Activated CD4-positive, alpha-beta memory T cell treated with anti-CD3 and anti-CD28 coated beads for 36 hours (primary cell): ENCODE measurements at regions not wholly inside any gene's neighbourhood (a gene's known extent, or its start where the extent isn't known, plus 50 kb on each side); places are given as distances from the start of the nearest gene placed in this dataset.
"Not testable (repeated sequence)": the region's sequence is repeated elsewhere in the genome, so short reads cannot be mapped to it uniquely, and the experiment has no call there.

Experiments
- CTCF ChIA-PET: fragments of 350-600 bp; sonication (Branson Sonifier 250); formaldehyde crosslinking; loops from one replicate; lab custom pipeline; 2021; ENCODE audit warnings: antibody characterized with exemption, inconsistent platforms; lab: Charles Lee
- POLR2A ChIA-PET: fragments of 350-600 bp; sonication (Branson Sonifier 250); formaldehyde crosslinking; loops from one replicate; lab custom pipeline; 2021; ENCODE audit warnings: antibody characterized with exemption; lab: Charles Lee
- DNase-seq: peaks from one replicate; pipeline ENCODE4 v3.0.0-alpha.2; 2020
- H3K27ac Mint-ChIP-seq: one replicate; pipeline ENCODE4 v1.8.0; 2021; ENCODE audit warnings: mixed read lengths
- H3K27me3 Mint-ChIP-seq: one replicate; pipeline ENCODE4 v1.8.0; 2021; ENCODE audit warnings: mixed read lengths
- H3K36me3 Mint-ChIP-seq: one replicate; pipeline ENCODE4 v1.8.0; 2021; ENCODE audit warnings: mixed read lengths
- H3K4me1 Mint-ChIP-seq: one replicate; pipeline ENCODE4 v1.8.0; 2021; ENCODE audit warnings: low read depth, mixed read lengths
- H3K4me3 Mint-ChIP-seq: one replicate; pipeline ENCODE4 v1.8.0; 2021; ENCODE audit warnings: mild to moderate bottlenecking, mixed read lengths
- H3K9me3 Mint-ChIP-seq: one replicate; pipeline ENCODE4 v1.8.0; 2021; ENCODE audit warnings: mixed read lengths
- intact Hi-C: fragments of 100-400 bp; cut with micrococcal nuclease; formaldehyde crosslinking; loops from one replicate; pipeline ENCODE4 v1.15.1; 2023

DNA sequence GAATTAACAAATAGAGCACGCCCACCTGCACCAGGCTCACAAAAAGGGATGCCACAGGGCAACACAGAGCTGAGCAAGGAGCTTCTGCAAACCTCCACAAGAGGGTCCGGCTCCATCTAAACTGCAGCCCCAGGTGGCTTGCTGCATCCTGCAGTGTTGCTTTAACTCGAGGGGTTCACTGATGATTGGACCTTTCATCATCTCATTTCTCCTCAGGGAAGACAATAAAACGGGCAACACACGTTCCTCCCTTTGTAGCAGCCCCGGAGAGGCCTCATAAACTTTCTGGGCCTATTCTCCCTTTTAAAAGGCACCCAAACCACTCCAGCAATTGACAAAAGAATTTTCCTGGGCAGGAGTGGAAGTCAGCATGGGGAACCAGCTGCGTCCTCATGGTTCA is 161.5 kb upstream of the CDH4 start:
- DNase-seq, result no peak
- H3K4me1 Mint-ChIP-seq, result no peaks in the 10 kb centered on the region

DNA sequence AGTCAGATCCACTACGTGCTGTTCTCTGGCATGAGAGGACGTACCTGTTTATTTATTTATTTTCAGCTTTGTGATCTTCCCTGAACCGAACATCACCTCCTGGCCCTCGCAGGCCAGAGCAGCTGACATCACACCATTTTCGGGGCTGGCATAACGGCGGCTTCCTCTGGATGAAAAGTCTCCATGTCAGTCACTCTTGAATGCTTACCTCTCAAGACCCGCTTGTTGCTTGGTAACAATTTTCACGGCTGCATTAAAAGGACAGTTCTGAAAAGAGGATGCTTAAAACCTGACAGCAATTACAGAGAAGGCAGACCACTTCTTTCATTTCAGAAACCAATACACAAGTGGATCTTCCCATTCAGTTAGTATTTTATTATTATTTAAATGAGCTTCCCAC is 159.8 kb upstream of the CDH4 start:
- POLR2A ChIA-PET, result no interaction called here
- no peaks in the 10 kb centered on the region for H3K4me1 Mint-ChIP-seq
- no peak for DNase-seq
- intact Hi-C loops, result no loop called here
- peaks cover 2% of the 10 kb centered on the region for H3K27me3 Mint-ChIP-seq
- no peaks in the 10 kb centered on the region for H3K36me3 Mint-ChIP-seq
- CTCF ChIA-PET, result no interaction called here
- peaks cover 29% of the 10 kb centered on the region for H3K9me3 Mint-ChIP-seq
- H3K27ac Mint-ChIP-seq, result no peak overlapping the region
- H3K4me3 Mint-ChIP-seq, result no peak overlapping the region

More for the DNA sequence above, 161.5 kb upstream of the CDH4 start:
- no peak overlapping the region for H3K4me3 Mint-ChIP-seq
- no peaks in the 10 kb centered on the region for H3K36me3 Mint-ChIP-seq
- intact Hi-C loops, result no loop called here
- POLR2A ChIA-PET, result no interaction called here
- CTCF ChIA-PET, result no interaction called here
- peaks cover 20% of the 10 kb centered on the region for H3K9me3 Mint-ChIP-seq
- peaks cover 2% of the 10 kb centered on the region for H3K27me3 Mint-ChIP-seq
- H3K27ac Mint-ChIP-seq, result no peak overlapping the region

DNA sequence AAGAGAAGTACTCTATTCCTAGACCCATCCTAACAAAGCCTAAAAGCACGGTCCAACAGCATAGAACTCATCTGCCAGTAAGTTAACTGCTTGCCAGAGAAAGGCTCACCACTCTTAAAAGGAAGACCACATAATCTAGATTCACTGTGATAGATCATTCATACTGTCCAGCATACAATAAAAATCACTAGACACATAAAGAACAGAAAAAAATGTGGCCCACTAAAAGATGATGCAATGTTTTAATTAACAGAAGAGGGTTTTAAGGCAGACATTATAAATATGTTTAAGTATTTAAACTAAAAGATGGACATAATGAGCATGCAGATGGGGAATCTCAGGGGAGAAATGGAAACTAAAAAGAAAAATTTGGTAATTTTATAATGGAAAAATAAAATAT is 157.5 kb upstream of the CDH4 start:
- no peak for DNase-seq
- CTCF ChIA-PET, result no interaction called here
- Mint-ChIP-seq H3K4me3 (no peak overlapping the region), H3K9me3 (peaks cover 29% of the 10 kb centered on the region), H3K4me1 (no peaks in the 10 kb centered on the region), H3K36me3 (no peaks in the 10 kb centered on the region), H3K27ac (no peak overlapping the region), H3K27me3 (no peaks in the 10 kb centered on the region)
- intact Hi-C loops, result no loop called here
- POLR2A ChIA-PET, result no interaction called here

DNA sequence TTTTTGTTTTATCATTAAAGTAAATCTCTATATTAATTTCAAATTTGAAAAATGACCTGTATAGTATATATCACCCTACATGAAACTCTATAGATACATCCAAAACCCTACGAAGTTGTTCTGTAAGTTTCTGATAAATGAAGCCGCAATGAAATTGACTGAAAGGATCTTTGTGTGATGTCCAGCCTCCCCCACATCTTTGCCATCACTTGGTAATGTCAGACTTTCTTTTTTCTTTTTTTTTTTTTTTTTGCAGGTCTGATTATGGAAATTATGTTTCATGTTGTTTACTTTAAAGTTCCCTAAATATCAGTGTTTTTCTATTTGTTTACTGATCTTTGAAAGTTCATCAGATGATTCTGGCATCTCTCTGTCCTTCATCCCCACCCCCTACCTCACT is 155.6 kb upstream of the CDH4 start:
- no peak overlapping the region for H3K27ac Mint-ChIP-seq
- H3K27me3 Mint-ChIP-seq, result no peaks in the 10 kb centered on the region
- ChIA-PET CTCF (no interaction called here), POLR2A (no interaction called here)
- no peak for DNase-seq
- H3K4me1 Mint-ChIP-seq, result no peaks in the 10 kb centered on the region
- intact Hi-C loops, result no loop called here
- no peak overlapping the region for H3K4me3 Mint-ChIP-seq
- peaks cover 29% of the 10 kb centered on the region for H3K9me3 Mint-ChIP-seq
- no peaks in the 10 kb centered on the region for H3K36me3 Mint-ChIP-seq

DNA sequence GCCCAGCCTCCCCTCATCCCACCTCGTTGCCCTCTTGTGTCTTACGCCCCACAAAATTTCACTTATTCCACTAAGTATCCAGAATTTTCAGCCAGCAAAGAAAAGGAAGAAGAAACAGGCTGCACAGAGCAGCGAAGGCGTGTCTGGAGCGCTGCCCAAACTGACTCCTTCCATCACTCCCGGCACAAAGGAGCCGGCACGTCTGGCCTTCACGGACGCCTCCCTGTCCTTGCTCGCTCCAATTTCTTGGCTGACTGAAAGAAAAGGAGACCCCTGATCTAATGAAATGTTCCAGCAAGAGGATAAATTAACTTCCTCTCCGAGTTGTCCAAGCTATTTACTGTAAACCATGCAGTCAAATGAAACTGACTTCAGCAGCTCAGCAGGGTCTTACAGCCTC is 152.3 kb upstream of the CDH4 start:
- POLR2A ChIA-PET, result no interaction called here
- Mint-ChIP-seq H3K36me3 (no peaks in the 10 kb centered on the region), H3K4me3 (no peak overlapping the region), H3K9me3 (peaks cover 17% of the 10 kb centered on the region), H3K4me1 (no peaks in the 10 kb centered on the region), H3K27me3 (no peaks in the 10 kb centered on the region), H3K27ac (no peak overlapping the region)
- no peak for DNase-seq
- CTCF ChIA-PET, result no interaction called here
- intact Hi-C loops, result no loop called here

DNA sequence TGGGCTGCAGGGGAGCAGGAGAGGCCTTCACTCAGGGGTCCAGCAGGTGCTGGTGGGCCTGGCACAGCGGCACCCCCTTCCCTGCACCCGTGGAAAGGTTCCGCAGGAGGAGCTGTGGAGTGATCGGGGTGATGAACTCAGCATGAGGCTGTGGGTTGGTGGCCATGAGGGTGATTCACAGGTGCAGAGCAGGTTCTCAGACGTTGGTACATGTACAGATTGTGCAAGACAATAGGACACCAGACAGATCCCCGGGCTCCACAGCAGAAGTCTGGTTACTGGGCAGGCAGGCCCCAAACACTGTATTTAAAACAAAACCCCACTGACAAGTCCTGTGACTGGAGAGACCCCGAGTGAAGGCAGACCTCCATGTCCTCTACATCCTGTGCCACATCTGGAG is 151.6 kb upstream of the CDH4 start:
- Mint-ChIP-seq H3K4me3 (no peak overlapping the region), H3K9me3 (peaks cover 12% of the 10 kb centered on the region), H3K4me1 (no peaks in the 10 kb centered on the region), H3K27me3 (no peaks in the 10 kb centered on the region), H3K36me3 (no peaks in the 10 kb centered on the region), H3K27ac (no peak overlapping the region)
- CTCF ChIA-PET, result no interaction called here
- POLR2A ChIA-PET, result no interaction called here
- intact Hi-C loops, result no loop called here
- DNase-seq, result no peak

DNA sequence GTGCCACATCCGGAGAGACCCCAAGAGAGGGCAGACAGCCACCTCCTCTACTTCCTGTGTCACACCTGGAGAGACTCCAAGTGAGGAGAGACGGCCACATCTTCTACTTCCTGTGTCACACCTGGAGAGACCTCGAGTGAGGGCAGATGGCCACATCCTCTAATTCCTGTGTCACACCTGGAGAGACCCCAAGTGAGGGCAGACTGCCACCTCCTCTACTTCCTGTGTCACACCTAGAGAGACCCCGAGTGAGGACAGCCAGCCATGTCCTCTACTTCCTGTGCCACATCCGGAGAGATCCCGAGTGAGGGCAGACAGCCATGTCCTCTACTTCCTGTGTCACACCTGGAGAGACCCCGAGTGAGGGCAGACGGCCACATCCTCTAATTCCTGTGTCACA is 150.7 kb upstream of the CDH4 start:
- DNase-seq, H3K36me3 Mint-ChIP-seq, POLR2A ChIA-PET, CTCF ChIA-PET, H3K4me3 Mint-ChIP-seq, H3K27ac Mint-ChIP-seq, intact Hi-C loops, H3K27me3 Mint-ChIP-seq, H3K4me1 Mint-ChIP-seq, H3K9me3 Mint-ChIP-seq: not testable (repeated sequence)

DNA sequence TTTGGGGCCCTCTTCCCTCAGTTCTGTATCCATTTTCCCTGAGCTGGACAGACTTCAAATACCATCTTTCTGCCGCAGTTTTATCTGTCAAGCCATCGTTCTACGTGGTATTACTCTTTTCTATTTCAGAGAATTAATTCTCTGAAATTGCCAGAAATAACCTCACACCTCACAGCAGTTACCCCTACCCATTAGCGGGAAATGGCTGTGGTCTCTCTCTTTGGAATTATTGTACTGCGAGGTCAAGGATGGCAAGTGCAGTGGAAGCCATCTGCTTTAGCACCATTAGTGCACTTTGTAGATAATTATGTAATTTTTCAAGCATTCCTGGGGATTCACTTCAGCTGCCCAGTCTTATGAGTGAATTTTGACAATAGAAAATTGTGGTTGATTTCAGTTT is 147.8 kb upstream of the CDH4 start:
- ChIA-PET CTCF (no interaction called here), POLR2A (no interaction called here)
- Mint-ChIP-seq H3K9me3 (no peaks in the 10 kb centered on the region), H3K4me3 (no peak overlapping the region), H3K4me1 (no peaks in the 10 kb centered on the region), H3K36me3 (no peaks in the 10 kb centered on the region), H3K27ac (no peak overlapping the region), H3K27me3 (no peaks in the 10 kb centered on the region)
- intact Hi-C loops, result no loop called here
- no peak for DNase-seq

DNA sequence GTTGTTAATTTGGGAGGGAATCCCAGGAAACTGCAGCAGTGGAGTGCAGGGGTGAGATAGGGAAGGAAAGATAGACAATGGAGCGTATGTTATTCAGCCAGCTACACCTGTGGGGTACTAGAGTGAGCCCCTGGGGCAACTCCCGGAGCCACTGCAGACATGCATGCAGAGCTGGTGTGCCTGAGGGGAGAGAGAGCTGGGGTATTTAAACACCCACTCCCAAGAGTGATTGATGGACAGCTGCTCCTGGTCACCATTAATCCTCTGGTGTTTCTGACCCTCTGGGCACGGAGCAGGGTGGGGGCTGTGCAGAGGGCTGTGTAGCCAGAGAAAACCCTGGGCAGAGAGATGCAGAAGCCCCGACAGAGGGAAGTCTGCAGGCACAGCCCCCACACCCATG is 146.7 kb upstream of the CDH4 start:
- intact Hi-C loops, result no loop called here
- no peaks in the 10 kb centered on the region for H3K9me3 Mint-ChIP-seq
- no peaks in the 10 kb centered on the region for H3K4me1 Mint-ChIP-seq
- DNase-seq, result no peak
- H3K4me3 Mint-ChIP-seq, result no peak overlapping the region
- CTCF ChIA-PET, result no interaction called here
- H3K27me3 Mint-ChIP-seq, result no peaks in the 10 kb centered on the region
- POLR2A ChIA-PET, result no interaction called here
- H3K27ac Mint-ChIP-seq, result no peak overlapping the region
- H3K36me3 Mint-ChIP-seq, result no peaks in the 10 kb centered on the region

DNA sequence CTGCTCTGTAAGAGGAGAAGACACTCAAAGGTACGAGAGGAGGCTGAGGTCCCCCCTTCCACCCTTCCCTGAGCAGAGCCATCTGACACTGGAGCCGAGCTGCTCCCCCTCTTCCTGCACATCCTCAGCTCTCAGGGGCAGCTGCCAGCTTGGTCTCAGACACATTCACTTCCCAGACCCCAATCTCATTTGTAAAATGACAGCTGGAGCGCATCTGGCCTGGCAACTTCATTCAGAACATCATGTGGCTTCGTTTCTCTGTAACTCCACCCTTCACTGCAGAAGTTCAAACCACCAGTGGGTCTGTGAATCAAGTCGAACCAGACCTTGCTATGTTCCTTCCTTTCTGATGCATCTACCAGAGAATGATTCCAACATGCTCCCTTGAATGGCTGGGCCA is 145.6 kb upstream of the CDH4 start:
- Mint-ChIP-seq H3K27me3 (no peaks in the 10 kb centered on the region), H3K27ac (no peak overlapping the region), H3K4me3 (no peak overlapping the region), H3K36me3 (no peaks in the 10 kb centered on the region), H3K9me3 (no peaks in the 10 kb centered on the region), H3K4me1 (no peaks in the 10 kb centered on the region)
- CTCF ChIA-PET, result no interaction called here
- POLR2A ChIA-PET, result no interaction called here
- DNase-seq, result no peak
- intact Hi-C loops, result no loop called here

DNA sequence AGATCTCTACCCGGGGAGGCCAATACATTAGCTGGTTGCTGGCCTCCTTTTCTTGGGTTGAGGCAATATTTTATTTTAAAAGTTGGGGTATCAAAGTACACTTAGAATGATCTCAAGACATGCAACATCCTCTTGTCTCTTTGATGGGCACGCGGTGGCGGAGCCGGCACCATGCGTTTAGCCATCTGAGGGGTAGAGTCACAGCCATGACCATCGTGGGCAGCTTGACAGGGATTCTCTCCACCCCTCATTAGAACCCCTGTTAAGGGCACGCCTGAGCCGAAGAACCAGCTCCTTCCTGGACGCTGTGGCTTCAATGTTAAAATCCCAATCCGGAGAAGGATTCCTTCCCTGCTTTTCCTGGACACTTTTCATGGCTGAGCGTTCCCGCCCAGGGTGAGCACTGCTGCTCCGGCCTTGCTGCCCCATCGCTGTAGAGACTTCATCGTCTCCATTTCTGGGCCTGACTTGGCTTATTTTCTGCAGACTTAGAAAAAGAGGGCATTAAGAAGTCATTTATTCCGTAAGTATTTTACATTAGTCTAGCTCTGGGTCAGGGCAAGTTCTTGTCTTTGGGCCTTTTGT is 142.7 kb upstream of the CDH4 start:
- intact Hi-C loops, result no loop called here
- Mint-ChIP-seq H3K27me3 (no peaks in the 10 kb centered on the region), H3K36me3 (no peaks in the 10 kb centered on the region), H3K4me1 (no peaks in the 10 kb centered on the region), H3K9me3 (no peaks in the 10 kb centered on the region), H3K4me3 (no peak overlapping the region), H3K27ac (no peak overlapping the region)
- no peak for DNase-seq
- POLR2A ChIA-PET, result no interaction called here
- CTCF ChIA-PET, result no interaction called here

DNA sequence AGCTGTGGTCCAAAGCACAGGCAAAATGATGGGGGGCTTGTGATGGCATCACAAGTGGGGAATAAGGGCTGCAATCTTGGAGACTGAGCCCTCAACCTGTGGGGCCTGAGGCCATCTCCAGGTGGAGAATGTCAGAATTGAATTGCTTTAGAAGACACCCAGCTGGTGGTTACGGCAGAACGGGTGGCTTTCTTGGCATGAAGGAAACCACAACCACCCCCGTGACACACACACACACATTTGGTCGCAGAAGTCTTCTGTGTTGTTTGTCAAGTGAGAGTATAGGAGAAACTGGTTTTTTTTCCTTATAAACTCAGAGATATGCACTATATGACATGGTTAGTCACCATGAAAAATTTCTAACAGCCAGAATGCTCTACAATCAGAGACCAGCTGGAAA is 139.5 kb upstream of the CDH4 start:
- H3K4me3 Mint-ChIP-seq, result no peak overlapping the region
- no peaks in the 10 kb centered on the region for H3K36me3 Mint-ChIP-seq
- no peak overlapping the region for H3K27ac Mint-ChIP-seq
- no peaks in the 10 kb centered on the region for H3K9me3 Mint-ChIP-seq
- ChIA-PET CTCF (no interaction called here), POLR2A (no interaction called here)
- intact Hi-C loops, result no loop called here
- no peaks in the 10 kb centered on the region for H3K27me3 Mint-ChIP-seq
- no peaks in the 10 kb centered on the region for H3K4me1 Mint-ChIP-seq
- no peak for DNase-seq

DNA sequence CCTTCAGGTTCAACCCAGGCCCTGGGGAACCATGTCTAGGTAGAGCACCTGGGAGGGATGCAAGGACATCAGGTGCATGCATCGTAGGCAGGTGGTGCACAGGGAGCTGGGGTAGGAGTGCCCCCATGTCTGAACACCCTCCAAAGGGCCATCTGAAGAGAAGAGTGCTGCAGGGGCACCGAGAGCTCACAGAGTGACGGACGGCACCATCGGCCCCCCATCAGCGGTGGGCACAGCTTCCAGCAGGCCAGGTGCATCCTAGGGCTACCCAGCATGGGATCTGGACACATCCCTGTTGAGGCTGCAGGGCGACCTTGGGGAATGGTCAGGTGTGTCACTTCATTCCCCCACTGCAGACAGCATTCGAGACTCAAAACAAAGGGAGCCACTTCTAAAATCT is 138.3 kb upstream of the CDH4 start:
- intact Hi-C loops, result no loop called here
- DNase-seq, result no peak
- Mint-ChIP-seq H3K4me1 (no peaks in the 10 kb centered on the region), H3K9me3 (no peaks in the 10 kb centered on the region), H3K36me3 (no peaks in the 10 kb centered on the region), H3K27ac (no peak overlapping the region), H3K27me3 (no peaks in the 10 kb centered on the region), H3K4me3 (no peak overlapping the region)
- CTCF ChIA-PET, result no interaction called here
- POLR2A ChIA-PET, result no interaction called here
